Right lobe of liver (tissue), 4 donors: ENCODE measurements at regions not wholly inside any gene's neighbourhood (a gene's known extent, or its start where the extent isn't known, plus 50 kb on each side); places are given as distances from the start of the nearest gene placed in this dataset.

Experiments used
- CTCF ChIP-seq, 4 donors: fragments of 200-600 bp in 3 of 4; fragments of 450-650 bp in 1 of 4; IDR thresholded peaks; one replicate each; pipeline versions ENCODE4 v1.5.1 to v1.8.0; 2016 to 2022; ENCODE audit warnings: antibody characterized with exemption in 4 of 4, mild to moderate bottlenecking in 2 of 4
- POLR2A ChIP-seq: fragments of 450-650 bp; IDR thresholded peaks from one replicate; pipeline ENCODE4 v1.6.1; 2017; ENCODE audit warnings: antibody characterized with exemption, mild to moderate bottlenecking
- donor health status: DM: no; HTN: no; CAD: no.
- donor health status: DM: no; HTN: no; CAD: no.
- donor health status: DM: no; HTN: yes; CAD: no.

GRCh38 chr4:27534488-27534887 is 673.8 kb downstream of the STIM2 start:
- TF ChIP-seq POLR2A, result no peak
- TF ChIP-seq CTCF (IDR thresholded peaks at IDR 0.05), result no peak
